IMR-90 (cell line): ENCODE measurements at regions not wholly inside any gene's neighbourhood (a gene's known extent, or its start where the extent isn't known, plus 50 kb on each side); places are given as distances from the start of the nearest gene placed in this dataset.

Experiments
- CEBPB ChIP-seq: IDR thresholded peaks from 2 replicates; pipeline ENCODE4 v1.6.1; 2012; ENCODE audit warnings: low read depth, low read length, improper control_type of control experiment
- FOS ChIP-seq: fragments of 150-350 bp; IDR thresholded peaks from 2 replicates; pipeline ENCODE4 v1.6.1; 2016; ENCODE audit warnings: low read depth, low read length
- MAFK ChIP-seq: IDR thresholded peaks from 2 replicates; pipeline ENCODE4 v1.6.1; 2012; ENCODE audit warnings: low read depth, low read length, improper control_type of control experiment
- MAZ ChIP-seq: IDR thresholded peaks from 2 replicates; pipeline ENCODE4 v1.6.1; 2012; ENCODE audit warnings: low read depth, mild to moderate bottlenecking, low read length, improper control_type of control experiment, moderate library complexity, borderline replicate concordance
- MXI1 ChIP-seq: IDR thresholded peaks from 2 replicates; pipeline ENCODE4 v1.6.1; 2012; ENCODE audit warnings: low read depth, mild to moderate bottlenecking, low read length, moderate library complexity, borderline replicate concordance
- NFE2L2 ChIP-seq: fragments of 150-350 bp; IDR thresholded peaks from 2 replicates; pipeline ENCODE4 v1.6.1; 2016; ENCODE audit warnings: low read depth, mild to moderate bottlenecking, low read length
- POLR2A ChIP-seq: IDR thresholded peaks from 2 replicates; pipeline ENCODE4 v1.6.1; 2012; ENCODE audit warnings: mild to moderate bottlenecking, low read depth, low read length
- RAD21 ChIP-seq: IDR thresholded peaks from 2 replicates; pipeline ENCODE4 v1.6.1; 2012; ENCODE audit warnings: low read length, improper control_type of control experiment
- RCOR1 ChIP-seq: IDR thresholded peaks from 2 replicates; pipeline ENCODE4 v1.6.1; 2012; ENCODE audit warnings: mild to moderate bottlenecking, low read length, improper control_type of control experiment; ENCODE audit not compliant: insufficient replicate concordance
- RFX5 ChIP-seq: IDR thresholded peaks from 2 replicates; pipeline ENCODE4 v1.8.0; 2012; ENCODE audit warnings: low read depth, mild to moderate bottlenecking, low read length, moderate library complexity
- SMC3 ChIP-seq: fragments of 150-350 bp; IDR thresholded peaks from 2 replicates; pipeline ENCODE4 v1.6.1; 2016; ENCODE audit warnings: low read depth, mild to moderate bottlenecking, antibody characterized with exemption, low read length, moderate library complexity
- TF ChIP-seq, protein P1 (sequence below): conservative IDR thresholded peaks from 2 replicates; pipeline ENCODE4 v1.5.1; 2012; ENCODE audit warnings: mild to moderate bottlenecking, low read depth, low read length, improper control_type of control experiment
- TF ChIP-seq, protein P2 (sequence below): fragments of 150-350 bp; IDR thresholded peaks from 2 replicates; pipeline ENCODE4 v1.6.1; 2017; ENCODE audit warnings: mild to moderate bottlenecking, antibody characterized with exemption, low read length, low read depth

DNA sequence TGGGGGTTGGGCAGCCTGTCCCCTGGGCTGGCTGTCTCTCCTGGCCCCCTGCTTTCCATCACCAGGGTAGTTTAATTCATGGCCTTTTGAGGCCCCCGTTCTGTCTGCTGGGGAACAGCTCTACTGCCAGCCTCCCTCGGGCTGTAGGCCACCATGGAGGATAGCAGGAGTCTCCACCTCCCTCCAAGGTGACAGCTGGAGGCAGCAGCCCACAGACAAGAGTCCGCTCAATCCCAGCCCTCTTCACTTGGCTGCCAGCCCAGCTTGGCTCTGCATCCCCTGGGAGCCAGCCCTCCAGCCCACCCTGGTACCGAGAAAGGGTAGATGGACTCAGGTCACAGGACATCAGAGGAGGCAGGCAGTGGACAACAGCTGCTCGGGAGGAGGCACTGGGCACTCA lies 194.6 kb upstream of the SDK2 start:
- TF ChIP-seq POLR2A (no peak), SMC3 (no peak), CEBPB (no peak), RCOR1 (no peak), RAD21 (no peak), MAFK (no peak), FOS (no peak), RFX5 (no peak), MXI1 (no peak), MAZ (no peak), NFE2L2 (no peak)
- TF ChIP-seq, protein P1, sequence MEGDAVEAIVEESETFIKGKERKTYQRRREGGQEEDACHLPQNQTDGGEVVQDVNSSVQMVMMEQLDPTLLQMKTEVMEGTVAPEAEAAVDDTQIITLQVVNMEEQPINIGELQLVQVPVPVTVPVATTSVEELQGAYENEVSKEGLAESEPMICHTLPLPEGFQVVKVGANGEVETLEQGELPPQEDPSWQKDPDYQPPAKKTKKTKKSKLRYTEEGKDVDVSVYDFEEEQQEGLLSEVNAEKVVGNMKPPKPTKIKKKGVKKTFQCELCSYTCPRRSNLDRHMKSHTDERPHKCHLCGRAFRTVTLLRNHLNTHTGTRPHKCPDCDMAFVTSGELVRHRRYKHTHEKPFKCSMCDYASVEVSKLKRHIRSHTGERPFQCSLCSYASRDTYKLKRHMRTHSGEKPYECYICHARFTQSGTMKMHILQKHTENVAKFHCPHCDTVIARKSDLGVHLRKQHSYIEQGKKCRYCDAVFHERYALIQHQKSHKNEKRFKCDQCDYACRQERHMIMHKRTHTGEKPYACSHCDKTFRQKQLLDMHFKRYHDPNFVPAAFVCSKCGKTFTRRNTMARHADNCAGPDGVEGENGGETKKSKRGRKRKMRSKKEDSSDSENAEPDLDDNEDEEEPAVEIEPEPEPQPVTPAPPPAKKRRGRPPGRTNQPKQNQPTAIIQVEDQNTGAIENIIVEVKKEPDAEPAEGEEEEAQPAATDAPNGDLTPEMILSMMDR = no peak
- TF ChIP-seq, protein P2, sequence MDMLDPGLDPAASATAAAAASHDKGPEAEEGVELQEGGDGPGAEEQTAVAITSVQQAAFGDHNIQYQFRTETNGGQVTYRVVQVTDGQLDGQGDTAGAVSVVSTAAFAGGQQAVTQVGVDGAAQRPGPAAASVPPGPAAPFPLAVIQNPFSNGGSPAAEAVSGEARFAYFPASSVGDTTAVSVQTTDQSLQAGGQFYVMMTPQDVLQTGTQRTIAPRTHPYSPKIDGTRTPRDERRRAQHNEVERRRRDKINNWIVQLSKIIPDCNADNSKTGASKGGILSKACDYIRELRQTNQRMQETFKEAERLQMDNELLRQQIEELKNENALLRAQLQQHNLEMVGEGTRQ = no peak
